Stimulated activated naive CD4-positive, alpha-beta T cell treated with Interleukin-2 at 50 U/mL for 16 hours (primary cell): ENCODE measurements at regions not wholly inside any gene's neighbourhood (a gene's known extent, or its start where the extent isn't known, plus 50 kb on each side); places are given as distances from the start of the nearest gene placed in this dataset.

Experiments used
- DNase-seq: peaks from one replicate; lab custom pipeline; 2025; lab: John Stamatoyannopoulos, UW

DNA sequence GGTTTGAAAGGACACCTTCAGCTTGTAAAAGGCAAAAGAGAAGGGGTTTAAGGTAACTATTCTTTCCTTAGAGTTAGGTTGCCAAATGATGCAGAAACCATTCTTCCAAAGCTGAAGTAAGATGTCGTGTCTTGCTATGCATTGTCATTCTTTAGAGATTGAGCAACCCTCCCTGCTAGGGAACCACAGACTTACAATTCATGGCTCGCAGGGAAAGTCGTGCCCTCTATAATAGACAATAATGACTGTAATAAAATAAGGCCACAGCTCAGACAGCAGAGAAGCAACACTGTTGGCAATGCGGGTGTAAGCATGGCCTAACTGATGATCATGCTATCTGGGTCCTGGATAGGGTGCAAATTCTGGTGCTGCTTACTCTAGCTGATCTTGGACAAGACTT lies 129.6 kb upstream of the CDH13 start:
- DNase-seq, result no peak

DNA sequence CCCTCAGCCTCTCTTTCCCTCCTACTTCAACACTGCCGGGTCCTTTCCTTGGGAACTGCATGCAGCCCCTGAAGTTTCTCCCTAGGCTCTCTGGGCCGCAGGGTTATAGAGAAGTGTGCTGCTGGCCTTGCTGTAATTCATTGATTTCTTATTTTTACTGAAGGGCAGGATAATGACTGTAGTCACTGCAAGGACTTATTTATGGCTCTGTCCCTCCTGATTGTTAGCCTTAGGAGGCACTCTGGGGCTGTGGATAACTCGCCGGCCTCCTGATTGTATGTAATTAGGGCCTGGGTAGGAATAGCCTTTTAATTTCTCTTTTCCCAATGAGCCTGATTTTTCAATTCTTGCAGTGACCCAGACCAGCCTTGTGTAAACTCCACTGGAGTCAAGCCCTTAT lies 138.3 kb upstream of the CDH13 start:
- no peak for DNase-seq

DNA sequence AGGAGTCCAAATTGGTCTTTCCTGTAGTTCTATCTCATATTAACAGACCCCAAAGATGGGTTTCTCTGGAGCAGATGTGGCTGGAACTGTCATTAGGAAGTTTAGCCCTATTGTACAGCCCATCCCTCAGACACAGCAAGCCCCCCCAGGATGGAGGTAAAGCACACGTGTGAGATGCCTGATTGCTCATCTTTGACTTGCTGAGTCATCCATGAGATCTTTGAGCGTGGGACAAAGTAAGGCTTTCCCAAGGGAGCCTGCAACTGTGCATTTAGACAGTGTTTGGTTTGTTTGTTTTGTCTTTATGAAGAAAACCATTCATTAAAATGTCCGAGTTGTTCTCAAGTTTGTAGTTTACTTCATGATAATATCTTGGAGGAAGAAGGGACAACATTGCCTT lies 145.3 kb upstream of the CDH13 start:
- DNase-seq, result no peak

DNA sequence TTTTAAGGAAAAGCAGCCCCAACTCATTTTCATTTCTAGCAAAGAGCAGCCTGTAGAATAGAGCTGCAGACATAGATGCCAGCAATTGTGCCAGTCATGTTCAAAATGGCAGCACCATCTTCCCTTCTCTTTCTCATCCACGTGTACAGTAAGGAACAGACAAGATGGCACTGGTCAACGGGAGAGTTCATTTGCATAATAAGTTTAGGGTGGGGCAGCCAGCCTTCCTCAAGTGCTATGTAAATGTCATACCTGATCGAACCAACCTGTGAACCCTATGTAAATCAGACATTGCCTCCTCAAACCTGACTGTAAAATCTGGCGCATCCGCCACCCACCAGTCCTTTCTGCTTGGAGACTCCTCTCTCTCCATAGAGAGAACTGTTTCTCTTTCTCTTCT lies 150.0 kb upstream of the CDH13 start:
- no peak for DNase-seq

DNA sequence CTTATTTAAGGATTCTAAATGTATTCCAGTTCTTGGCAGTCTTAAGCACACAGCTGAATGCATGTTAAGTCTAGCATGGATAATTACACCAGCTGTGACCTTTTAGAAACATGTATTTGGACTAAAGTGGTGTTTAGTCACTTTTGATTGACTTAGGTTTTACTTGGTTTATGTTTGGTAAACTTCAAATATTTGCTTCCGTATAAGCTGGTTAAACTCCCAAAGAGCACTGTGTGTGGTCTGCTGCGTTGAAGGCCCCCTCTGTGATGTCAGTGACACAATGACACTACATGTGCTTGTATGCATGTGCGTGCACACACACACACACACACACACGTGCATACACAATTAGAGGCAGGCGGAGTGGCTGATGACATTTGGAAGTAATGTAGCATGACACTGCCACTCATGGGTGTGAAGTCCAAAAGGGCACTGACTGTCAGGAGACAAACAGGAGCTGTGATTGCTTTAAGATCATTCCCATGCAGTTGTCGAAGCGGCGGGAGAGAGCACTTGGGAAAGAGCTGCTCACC lies 156.1 kb upstream of the CDH13 start:
- DNase-seq, result no peak

DNA sequence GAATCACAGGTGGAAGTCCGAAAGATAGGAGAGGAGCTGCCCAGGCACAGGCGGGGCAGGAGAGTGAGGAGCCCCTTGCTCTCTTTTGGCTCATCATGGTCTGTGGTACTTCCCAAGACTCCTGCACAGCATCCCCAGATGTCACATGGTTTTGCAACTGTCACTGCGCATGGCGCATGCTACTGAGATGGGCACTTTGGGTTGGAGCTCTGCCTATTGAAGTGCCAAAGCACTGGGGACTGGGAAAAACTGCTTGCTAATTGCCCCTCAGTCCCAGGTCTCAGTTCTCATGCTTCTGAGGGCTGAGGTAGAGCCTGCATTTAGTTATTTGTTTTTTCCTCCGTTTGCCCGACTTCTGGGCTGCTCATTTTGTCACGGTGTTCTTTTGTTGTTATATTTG lies 156.8 kb upstream of the CDH13 start:
- no peak for DNase-seq

DNA sequence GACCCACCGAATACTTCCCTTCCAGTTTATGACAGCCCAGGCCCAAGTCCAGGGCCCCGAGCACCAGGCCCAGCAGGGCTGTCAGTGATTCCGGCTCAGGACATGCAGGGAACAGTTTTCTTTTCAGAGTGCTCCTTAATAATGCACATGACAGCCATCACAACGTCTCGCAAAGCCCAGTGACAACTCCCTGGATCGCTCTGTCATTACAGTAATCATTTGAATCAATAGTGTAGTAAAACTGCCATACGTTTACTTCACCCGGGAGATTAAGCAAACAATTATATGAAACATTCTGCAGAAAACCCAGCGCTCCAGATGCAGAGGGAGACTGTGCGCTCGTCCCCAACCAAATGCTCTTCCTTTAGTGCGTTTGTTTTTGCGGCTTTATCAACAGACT lies 162.6 kb upstream of the CDH13 start:
- DNase-seq, result no peak

DNA sequence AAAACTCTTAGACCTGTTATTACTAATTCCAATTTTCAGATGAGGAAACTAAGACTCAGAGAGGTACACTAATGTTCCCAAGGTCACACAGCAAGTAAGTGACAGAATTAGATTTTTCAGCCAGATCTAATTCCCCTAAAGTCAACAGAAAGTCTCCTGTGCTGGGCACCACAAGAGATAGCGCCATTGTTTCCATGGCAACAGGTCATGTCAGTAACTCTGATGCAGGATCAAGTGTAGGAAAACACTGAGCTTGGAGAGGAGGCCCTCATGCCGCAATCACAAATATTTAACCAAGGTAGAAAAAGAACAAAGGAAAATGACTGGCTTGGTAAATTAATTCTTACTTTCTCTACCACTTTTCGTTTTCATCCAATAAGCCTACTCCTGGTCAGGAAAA lies 166.0 kb upstream of the CDH13 start:
- DNase-seq, result no peak

DNA sequence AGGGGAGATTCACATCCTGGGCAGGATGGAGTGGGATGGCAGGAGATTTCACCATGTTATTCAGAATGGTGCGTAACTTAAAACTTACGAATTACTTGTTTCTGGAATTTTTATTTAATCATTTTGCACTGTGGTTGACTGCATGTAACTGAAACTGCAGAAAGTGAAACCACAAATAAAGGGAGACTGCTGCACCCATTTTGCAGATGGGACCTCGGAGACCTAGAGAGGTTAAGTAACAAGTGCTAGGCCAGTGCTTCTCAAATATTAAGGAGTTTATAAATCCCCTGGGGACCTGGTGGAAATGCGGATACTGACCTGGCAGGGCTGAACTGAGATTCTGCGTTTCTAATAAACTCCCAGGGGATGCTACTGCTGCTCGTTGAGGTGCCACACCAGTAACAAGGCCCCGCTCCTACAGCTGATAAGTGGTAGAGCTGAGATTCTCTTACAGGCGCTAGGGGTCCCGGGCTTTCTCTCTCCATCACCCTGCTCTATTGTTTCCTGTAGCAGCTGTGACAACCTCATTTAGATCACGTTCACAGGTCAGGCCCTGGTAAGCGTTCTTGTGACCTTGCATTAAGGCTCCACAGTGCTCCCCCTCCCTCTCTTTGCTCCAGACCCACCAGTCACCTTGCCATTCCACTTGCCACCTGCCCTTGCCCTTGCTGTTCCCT lies 167.1 kb upstream of the CDH13 start:
- no peak for DNase-seq

DNA sequence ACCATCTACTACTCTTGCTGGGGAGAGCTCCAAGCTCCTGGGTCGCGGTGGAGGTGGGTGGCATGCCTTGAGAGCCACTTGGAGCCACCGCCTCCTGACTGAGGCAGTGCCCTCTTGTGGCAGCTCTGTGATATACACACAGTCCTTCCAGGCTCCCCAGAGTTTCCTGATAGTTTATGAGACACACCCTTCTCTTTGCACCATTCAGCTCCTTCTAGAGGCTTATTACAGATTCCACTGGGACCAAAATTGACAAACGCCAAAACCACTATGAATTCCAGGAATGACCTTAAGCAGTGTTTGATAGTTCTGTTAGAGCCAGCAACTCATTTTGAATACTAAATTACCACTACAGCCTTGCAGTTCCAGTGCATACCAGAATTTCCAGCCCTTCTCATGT lies 170.1 kb upstream of the CDH13 start:
- no peak for DNase-seq

DNA sequence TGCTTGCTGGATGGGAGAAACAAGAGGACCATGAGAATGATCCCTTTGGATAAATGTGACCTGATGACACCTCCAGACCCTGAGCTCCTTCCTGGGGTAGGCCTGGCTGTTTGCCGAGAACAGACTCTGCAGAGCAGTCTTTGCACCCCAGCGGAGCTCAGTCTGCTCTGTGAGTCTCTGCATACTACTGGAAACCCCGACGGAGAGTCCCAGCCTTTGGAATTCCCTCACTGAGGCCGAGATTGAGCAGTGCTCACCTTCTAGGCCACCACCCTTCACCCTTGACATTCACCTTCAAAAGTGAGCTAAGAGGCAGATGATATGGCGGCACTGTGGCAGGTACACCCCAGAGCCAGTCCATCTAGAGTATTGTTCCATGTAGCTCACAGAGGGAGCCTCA lies 172.2 kb upstream of the CDH13 start:
- DNase-seq, result no peak

DNA sequence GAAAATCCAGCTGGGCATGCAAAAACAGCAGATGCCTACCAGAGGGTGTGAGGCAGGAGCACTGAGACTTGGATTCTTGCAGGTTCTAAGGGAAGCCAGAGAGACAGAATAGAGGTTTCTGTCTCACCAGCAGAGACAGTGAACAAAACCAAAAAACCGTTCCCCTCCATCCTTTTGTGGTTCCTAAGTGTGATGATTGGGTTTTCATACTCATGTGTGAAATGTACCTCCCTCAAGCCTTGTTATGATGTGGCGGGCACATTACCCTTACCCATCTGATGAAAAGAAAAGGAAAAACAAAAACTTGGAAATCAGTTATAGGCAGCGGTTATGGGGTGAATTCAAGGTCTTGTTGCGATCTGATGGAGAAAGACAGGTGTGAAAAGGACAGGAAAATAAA lies 172.6 kb upstream of the CDH13 start:
- no peak for DNase-seq

DNA sequence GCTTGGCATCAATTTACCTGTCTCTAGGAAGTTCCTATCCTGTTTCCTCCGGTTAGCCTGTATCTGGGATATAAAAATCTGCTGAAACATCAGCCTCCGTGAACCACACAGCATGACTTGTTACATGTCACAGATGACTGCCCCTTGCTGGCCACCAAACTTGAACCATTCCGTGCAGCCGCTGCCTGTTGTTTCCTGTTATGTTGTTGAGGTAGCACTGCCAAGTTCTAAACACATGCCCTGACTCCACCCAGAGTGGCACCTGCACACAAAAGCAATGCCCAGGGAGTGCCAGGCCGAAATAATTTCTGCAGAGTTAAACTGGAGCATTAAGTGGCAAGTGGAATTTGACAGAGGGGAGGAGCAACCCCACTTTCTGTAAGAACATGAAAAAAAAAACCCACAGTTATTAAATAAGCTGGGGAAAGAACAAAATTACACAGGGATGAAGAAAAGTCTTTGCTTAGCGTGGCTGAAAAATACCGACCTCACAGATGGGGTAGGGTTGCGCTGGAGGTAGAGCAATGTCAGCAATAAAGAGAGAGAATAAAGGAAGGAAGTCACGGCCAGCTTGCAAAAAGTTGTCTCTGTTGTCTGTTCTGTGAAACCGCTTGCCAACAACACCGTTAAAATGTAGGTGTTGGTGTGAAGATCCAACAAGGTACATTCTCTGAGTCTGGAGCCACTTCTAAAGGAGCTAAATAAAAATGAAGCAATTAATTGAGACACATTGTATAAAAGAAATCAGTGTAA lies 174.6 kb upstream of the CDH13 start:
- no peak for DNase-seq

DNA sequence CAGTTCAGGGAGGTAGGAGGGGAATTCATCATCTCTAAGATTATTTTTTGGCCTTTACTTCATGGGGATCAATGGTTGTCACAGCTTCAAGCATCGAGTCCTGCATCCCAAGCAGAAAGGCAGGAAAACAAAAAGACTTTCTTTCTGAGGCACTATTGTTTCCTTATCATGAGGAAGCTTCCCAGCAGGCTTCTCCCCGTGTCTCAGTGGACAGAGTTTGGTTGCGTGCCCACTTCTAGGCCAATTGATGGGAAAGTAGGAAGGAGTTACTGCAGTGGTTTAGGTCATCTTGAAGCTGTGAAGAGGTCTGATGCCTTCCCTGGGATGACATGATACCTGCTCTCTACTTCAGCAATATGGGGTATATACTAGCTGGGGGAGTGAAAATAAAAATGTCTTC lies 175.3 kb upstream of the CDH13 start:
- no peak for DNase-seq

DNA sequence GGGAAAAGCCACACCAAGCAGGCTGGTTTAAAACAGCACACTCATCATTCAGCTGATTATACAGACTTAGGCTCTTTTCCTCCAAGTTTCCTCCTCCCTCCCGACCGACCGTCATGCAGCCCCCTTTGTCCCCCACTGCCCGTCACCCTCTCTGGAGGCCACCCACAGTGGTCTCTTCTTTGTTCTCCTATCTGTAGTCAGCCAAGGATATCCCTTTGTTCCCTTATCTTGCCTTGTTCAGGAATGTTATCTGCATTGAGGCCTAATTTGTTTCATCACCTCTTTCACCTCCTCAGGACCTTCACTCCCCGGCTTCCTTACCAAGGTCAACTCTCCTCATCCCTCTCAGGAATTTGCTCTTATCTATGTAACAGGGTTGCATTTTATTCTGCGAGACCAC lies 186.4 kb upstream of the CDH13 start:
- DNase-seq, result no peak

DNA sequence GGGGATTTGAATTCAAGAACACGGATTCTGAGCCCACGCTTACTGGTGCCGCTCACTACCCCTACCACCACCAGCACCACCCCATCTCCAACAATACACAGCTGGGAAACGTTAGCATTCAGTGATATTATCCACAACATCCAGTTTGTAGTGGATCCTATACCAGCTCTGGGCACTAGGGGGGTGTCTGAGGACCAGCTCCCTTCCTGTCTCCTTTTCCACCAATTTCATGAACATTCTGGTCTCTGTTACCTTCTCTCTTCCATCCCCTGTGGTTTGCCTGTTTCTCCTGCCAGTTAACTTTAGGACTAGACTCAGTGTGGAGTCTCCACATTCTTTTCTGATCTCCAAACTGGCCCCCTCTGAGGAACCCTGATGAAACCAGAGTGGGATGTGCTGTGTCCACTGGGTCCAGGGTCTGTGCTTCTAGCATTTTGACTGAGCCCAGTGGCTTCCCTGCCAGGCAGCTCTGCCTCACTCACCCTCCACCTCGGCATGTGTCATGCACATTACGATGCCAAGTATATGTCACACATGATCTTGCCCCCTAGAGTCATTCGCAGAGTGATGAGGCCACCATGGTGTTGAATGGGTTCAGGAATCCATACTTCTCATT lies 187.0 kb upstream of the CDH13 start:
- DNase-seq, result no peak

DNA sequence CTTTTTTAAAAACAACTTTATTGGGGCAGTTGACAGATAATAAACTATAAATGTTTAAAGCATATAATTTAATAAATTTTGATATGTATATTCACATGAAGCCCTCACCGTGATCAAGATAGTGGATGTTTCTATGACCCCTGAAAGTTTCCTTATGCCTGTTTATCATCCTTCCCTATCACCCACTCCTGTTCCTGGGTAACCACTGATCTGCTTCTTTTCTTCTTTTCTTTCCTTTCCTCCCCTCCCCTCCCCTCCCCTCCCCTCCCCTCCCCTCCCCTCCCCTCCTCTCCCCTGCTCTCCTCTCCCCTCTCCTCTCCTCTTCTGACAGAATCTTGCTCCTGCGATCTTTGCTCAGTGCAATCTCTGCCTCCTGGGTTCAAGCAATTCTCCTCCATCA lies 193.7 kb upstream of the CDH13 start:
- DNase-seq, result no peak

DNA sequence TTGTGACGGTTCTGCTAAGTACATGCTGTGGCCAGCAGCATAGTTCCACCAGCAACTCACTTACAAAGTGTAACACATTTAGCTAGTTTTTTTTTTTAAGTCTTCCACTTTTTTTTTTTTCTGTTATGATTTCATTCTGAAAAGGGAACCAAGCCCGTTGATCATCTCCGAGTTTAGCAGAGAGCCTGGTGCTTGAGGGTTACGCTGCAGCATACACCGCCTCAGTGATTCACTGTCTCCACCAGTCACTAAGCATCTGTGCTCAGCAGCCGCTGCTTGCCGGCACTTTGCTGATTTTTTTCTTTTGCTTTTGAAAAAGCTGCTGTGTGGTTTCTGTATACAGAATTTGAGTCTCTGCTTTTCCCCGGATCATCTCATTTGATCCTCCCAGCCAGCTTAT lies 194.5 kb upstream of the CDH13 start:
- DNase-seq, result no peak

DNA sequence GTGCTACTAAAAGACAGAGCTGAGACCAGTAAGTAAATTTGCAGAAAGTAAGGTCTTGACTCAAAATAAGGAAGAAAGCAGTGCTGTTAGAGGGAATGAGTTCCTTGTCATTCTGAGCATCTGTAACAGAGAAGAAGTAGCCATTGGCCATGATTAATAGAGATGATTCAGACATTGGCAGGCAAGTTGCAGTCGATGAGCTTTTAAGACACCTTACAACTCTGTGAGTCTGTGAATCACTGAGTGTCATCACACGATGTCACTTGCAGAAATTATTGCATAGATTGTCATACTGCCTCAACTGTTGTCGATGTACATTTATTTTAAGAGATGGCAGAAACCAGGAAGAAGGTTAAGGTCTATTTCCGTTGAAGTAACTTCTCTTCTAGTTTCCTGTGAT lies 201.1 kb upstream of the CDH13 start:
- DNase-seq, result no peak

DNA sequence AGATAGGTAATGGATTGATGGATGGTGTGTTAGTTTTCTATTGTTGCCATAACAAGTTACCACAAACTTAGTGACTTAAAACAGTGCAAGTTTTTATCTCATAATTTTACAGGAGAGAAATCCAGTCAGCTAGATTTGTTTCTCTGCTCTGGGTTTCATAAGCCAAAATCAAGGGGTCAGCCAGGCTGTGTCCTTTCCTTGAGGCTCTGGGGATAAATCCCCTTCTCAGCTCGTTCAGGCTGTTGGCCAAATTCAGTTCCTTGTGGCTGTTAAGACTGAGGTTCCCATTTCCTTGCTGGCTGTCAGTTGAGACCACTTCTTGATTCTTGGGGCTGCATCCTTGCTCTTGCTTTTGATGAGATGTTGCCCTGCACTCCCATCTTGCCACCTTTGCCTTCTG lies 204.9 kb upstream of the CDH13 start:
- DNase-seq, result no peak

DNA sequence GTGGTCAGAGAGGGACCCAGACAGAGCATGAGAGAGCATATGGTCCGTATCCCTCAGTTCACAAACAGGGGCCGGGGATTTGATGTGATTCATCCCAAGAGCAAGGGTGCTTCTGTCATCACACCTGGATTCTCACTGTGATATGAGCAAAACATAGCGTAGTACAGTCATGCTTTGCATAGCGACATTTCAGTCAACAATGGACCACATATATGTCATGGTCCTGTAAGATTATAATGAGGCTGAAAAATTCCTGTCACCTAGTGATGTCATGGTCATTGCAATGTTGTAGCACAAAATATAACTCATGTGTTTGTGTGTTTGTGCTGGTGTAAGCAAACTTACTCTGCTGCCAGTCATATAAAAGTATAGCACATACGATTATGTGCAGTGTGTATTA lies 207.4 kb upstream of the CDH13 start:
- no peak for DNase-seq

DNA sequence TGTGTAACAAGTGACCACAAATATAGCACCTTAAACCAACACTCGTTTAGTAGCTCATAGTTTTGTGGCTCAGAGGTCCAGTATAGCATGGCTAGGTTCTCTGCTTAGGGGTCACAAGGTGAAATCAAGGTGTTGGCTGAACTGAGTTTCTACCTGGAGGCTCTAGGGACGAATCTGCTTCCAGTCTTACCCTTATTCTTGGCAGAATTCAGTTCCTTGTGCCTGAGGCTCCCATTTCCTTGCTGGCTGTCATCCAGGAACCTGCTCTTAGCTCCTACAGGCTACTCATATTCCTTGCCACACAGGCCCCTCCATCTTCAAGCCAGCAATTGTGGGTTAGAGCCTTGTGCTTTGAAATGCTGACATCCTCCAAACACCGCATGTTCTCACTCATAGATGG lies 212.3 kb upstream of the CDH13 start:
- no peak for DNase-seq

DNA sequence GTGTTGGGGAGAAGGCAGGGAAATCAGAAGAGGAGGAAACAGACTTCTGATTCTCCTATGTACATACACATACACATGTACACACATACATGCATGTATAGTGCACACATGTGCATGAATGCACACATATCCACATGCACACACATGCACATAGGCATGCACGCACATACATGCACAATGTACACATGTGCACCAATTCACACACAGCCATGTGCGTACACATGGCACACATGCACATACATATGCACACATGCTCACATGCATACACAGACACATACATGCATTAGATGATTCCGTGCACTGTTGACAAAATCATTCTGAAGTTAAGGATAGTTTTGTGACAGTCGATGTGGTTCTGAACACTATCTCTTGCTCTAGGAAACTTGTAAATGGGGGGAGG lies 214.0 kb upstream of the CDH13 start:
- DNase-seq, result no peak
